D721Med (cell line): ENCODE measurements at regions not wholly inside any gene's neighbourhood (a gene's known extent, or its start where the extent isn't known, plus 50 kb on each side); places are given as distances from the start of the nearest gene placed in this dataset.

Experiments
- DNase-seq: peaks from one replicate; pipeline ENCODE4 v3.0.0; 2011; ENCODE audit warnings: low spot score; ENCODE audit not compliant: insufficient read length
- FAIRE-seq: peaks from 2 replicates; lab custom pipeline; 2011; peaks lifted over from hg19 to GRCh38; lab: Jason Lieb, UNC
- CTCF ChIP-seq: IDR thresholded peaks from 2 replicates; pipeline ENCODE4 v1.5.1; 2012; ENCODE audit warnings: mild to moderate bottlenecking, control low read depth; ENCODE audit not compliant: insufficient read depth; ENCODE audit errors: missing control alignments

- TF ChIP-seq CTCF, result no peak
- FAIRE-seq, result no peak
Measured at GRCh38 chr4:155570661-155571060, 96.0 kb upstream of the GUCY1A1 start.

GRCh38 chr4:155569960-155570515 is 96.6 kb upstream of the GUCY1A1 start:
- FAIRE-seq (no peak), DNase-seq (no peak)
- no peak for TF ChIP-seq CTCF

More at GRCh38 chr4:155570661-155571060, 96.0 kb upstream of the GUCY1A1 start:
- DNase-seq, result no peak

- TF ChIP-seq CTCF, result no peak
- DNase-seq (no peak), FAIRE-seq (no peak)
Measured at GRCh38 chr4:155569471-155569870, 97.2 kb upstream of the GUCY1A1 start.

GRCh38 chr4:155568641-155569220 is 97.9 kb upstream of the GUCY1A1 start:
- no peak for FAIRE-seq
- TF ChIP-seq CTCF, result no peak
- DNase-seq, result no peak

GRCh38 chr4:155566354-155566753 is 100.3 kb upstream of the GUCY1A1 start:
- TF ChIP-seq CTCF, result no peak
- no peak for FAIRE-seq
- DNase-seq, result no peak

- no peak for FAIRE-seq
- no peak for TF ChIP-seq CTCF
- no peak for DNase-seq
Measured at GRCh38 chr4:155565776-155566175, 100.9 kb upstream of the GUCY1A1 start.

GRCh38 chr4:155565330-155565729 is 101.3 kb upstream of the GUCY1A1 start:
- FAIRE-seq, result no peak
- TF ChIP-seq CTCF, result no peak

More at GRCh38 chr4:155565330-155565729, 101.3 kb upstream of the GUCY1A1 start:
- no peak for DNase-seq
